ENCODE measurements at regions not wholly inside any gene's neighbourhood (a gene's known extent, or its start where the extent isn't known, plus 50 kb on each side); places are given as distances from the start of the nearest gene placed in this dataset.

- Histone ChIP-seq H3K27ac (peak overlapping the region; percentile 82), H3K27me3 (no peaks in the 10 kb centered on the region), H3K36me3 (no peaks in the 10 kb centered on the region), H3K9me3 (ENCODE audit: low read depth) (no peaks in the 10 kb centered on the region), H3K4me1 (ENCODE audit: low read depth) (no peaks in the 10 kb centered on the region), H3K4me3 (no peak overlapping the region)
- no peak for TF ChIP-seq CTCF (IDR thresholded peaks at IDR 0.05; ENCODE audit: low read depth, low read length)
- peak; percentile 45 to 74 for DNase-seq (ENCODE audit: low read depth in 1 of 2, low spot score in 1 of 2)
Measured at GRCh38 chr9:12972608-12973589, 198.1 kb downstream of the LURAP1L start.

- Histone ChIP-seq H3K27me3 (no peaks in the 10 kb centered on the region), H3K4me3 (no peak overlapping the region), H3K36me3 (no peaks in the 10 kb centered on the region), H3K4me1 (ENCODE audit: low read depth) (no peaks in the 10 kb centered on the region), H3K9me3 (ENCODE audit: low read depth) (no peaks in the 10 kb centered on the region), H3K27ac (peak overlapping the region; percentile 82)
- peak in 1 of 2 donors; percentile 17 for DNase-seq (ENCODE audit: low read depth in 1 of 2, low spot score in 1 of 2)
- no peak for TF ChIP-seq CTCF (IDR thresholded peaks at IDR 0.05; ENCODE audit: low read depth, low read length)
Measured at GRCh38 chr9:12973710-12974109, 198.9 kb downstream of the LURAP1L start.

GRCh38 chr9:12974671-12975070 is 199.9 kb downstream of the LURAP1L start:
- H3K9me3 ChIP-seq (ENCODE audit: low read depth) = no peaks in the 10 kb centered on the region
- no peak for TF ChIP-seq CTCF (IDR thresholded peaks at IDR 0.05; ENCODE audit: low read depth, low read length)
- no peaks in the 10 kb centered on the region for H3K36me3 ChIP-seq
- DNase-seq (ENCODE audit: low read depth in 1 of 2, low spot score in 1 of 2) = no peak
- H3K27me3 ChIP-seq = no peaks in the 10 kb centered on the region
- H3K4me1 ChIP-seq (ENCODE audit: low read depth) = no peaks in the 10 kb centered on the region
- H3K4me3 ChIP-seq = no peak overlapping the region
- no peak overlapping the region for H3K27ac ChIP-seq

GRCh38 chr9:12975496-12975895 is 200.7 kb downstream of the LURAP1L start:
- Histone ChIP-seq H3K4me3 (no peak overlapping the region), H3K27me3 (no peaks in the 10 kb centered on the region), H3K27ac (no peak overlapping the region), H3K9me3 (ENCODE audit: low read depth) (no peaks in the 10 kb centered on the region), H3K36me3 (no peaks in the 10 kb centered on the region), H3K4me1 (ENCODE audit: low read depth) (no peaks in the 10 kb centered on the region)
- no peak for TF ChIP-seq CTCF (IDR thresholded peaks at IDR 0.05; ENCODE audit: low read depth, low read length)
- DNase-seq (ENCODE audit: low read depth in 1 of 2, low spot score in 1 of 2) = no peak

- H3K36me3 ChIP-seq = no peaks in the 10 kb centered on the region
Measured at GRCh38 chr9:12980085-12980851, 205.4 kb downstream of the LURAP1L start.

More at GRCh38 chr9:12980085-12980851, 205.4 kb downstream of the LURAP1L start:
- H3K9me3 ChIP-seq (ENCODE audit: low read depth) = no peaks in the 10 kb centered on the region
- no peak overlapping the region for H3K27ac ChIP-seq
- no peaks in the 10 kb centered on the region for H3K4me1 ChIP-seq (ENCODE audit: low read depth)
- H3K4me3 ChIP-seq = no peak overlapping the region
- no peak for TF ChIP-seq CTCF (IDR thresholded peaks at IDR 0.05; ENCODE audit: low read depth, low read length)
- DNase-seq (ENCODE audit: low read depth in 1 of 2, low spot score in 1 of 2) = no peak
- no peaks in the 10 kb centered on the region for H3K27me3 ChIP-seq

Measured in cardiac muscle cell (in vitro differentiated cells and primary cell).